ENCODE measurements at regions not wholly inside any gene's neighbourhood (a gene's known extent, or its start where the extent isn't known, plus 50 kb on each side); places are given as distances from the start of the nearest gene placed in this dataset.

GRCh38 chr10:132471484-132471883 lies 66.1 kb upstream of the INPP5A start:
- TF ChIP-seq CTCF (IDR thresholded peaks at IDR 0.05) (no peak), EZH2phosphoT487 (IDR thresholded peaks at IDR 0.05) (no peak), EZH2 (IDR thresholded peaks at IDR 0.05) (no peak)
